ENCODE measurements at regions not wholly inside any gene's neighbourhood (a gene's known extent, or its start where the extent isn't known, plus 50 kb on each side); places are given as distances from the start of the nearest gene placed in this dataset.

GRCh38 chr11:41999066-41999465, 539.6 kb upstream of the LRRC4C start:
- Mint-ChIP-seq H3K4me1 (ENCODE audit: unreplicated experiment) (no peaks in the 10 kb centered on the region), H3K4me3 (ENCODE audit: unreplicated experiment) (no peak overlapping the region), H3K9me3 (ENCODE audit: unreplicated experiment) (peaks cover 7% of the 10 kb centered on the region), H3K27ac (ENCODE audit: unreplicated experiment) (no peak overlapping the region), H3K27me3 (ENCODE audit: unreplicated experiment) (no peaks in the 10 kb centered on the region), H3K36me3 (ENCODE audit: low read depth, unreplicated experiment) (no peaks in the 10 kb centered on the region)
- no peak for TF ChIP-seq CTCF (IDR thresholded peaks at IDR 0.05; ENCODE audit: unreplicated experiment)
- DNase-seq (ENCODE audit: low spot score): no peak

- Mint-ChIP-seq H3K27me3 (ENCODE audit: unreplicated experiment) (no peaks in the 10 kb centered on the region), H3K4me3 (ENCODE audit: unreplicated experiment) (no peak overlapping the region), H3K9me3 (ENCODE audit: unreplicated experiment) (peaks cover 5% of the 10 kb centered on the region), H3K4me1 (ENCODE audit: unreplicated experiment) (no peaks in the 10 kb centered on the region), H3K27ac (ENCODE audit: unreplicated experiment) (no peak overlapping the region), H3K36me3 (ENCODE audit: low read depth, unreplicated experiment) (no peaks in the 10 kb centered on the region)
- no peak for DNase-seq (ENCODE audit: low spot score)
- no peak for TF ChIP-seq CTCF (IDR thresholded peaks at IDR 0.05; ENCODE audit: unreplicated experiment)
Measured at GRCh38 chr11:42003801-42004200, 544.3 kb upstream of the LRRC4C start.

- no peak overlapping the region for H3K4me3 Mint-ChIP-seq (ENCODE audit: unreplicated experiment)
- H3K9me3 Mint-ChIP-seq (ENCODE audit: unreplicated experiment): peaks cover 16% of the 10 kb centered on the region
- no peak for DNase-seq (ENCODE audit: low spot score)
- no peaks in the 10 kb centered on the region for H3K4me1 Mint-ChIP-seq (ENCODE audit: unreplicated experiment)
- H3K27ac Mint-ChIP-seq (ENCODE audit: unreplicated experiment): no peak overlapping the region
- H3K27me3 Mint-ChIP-seq (ENCODE audit: unreplicated experiment): no peaks in the 10 kb centered on the region
- no peaks in the 10 kb centered on the region for H3K36me3 Mint-ChIP-seq (ENCODE audit: low read depth, unreplicated experiment)
- TF ChIP-seq CTCF (IDR thresholded peaks at IDR 0.05; ENCODE audit: unreplicated experiment): no peak
Measured at GRCh38 chr11:42006766-42007165, 547.3 kb upstream of the LRRC4C start.

- TF ChIP-seq CTCF (IDR thresholded peaks at IDR 0.05; ENCODE audit: unreplicated experiment): no peak
- no peaks in the 10 kb centered on the region for H3K36me3 Mint-ChIP-seq (ENCODE audit: low read depth, unreplicated experiment)
- H3K27me3 Mint-ChIP-seq (ENCODE audit: unreplicated experiment): no peaks in the 10 kb centered on the region
- H3K27ac Mint-ChIP-seq (ENCODE audit: unreplicated experiment): no peak overlapping the region
- peaks cover 17% of the 10 kb centered on the region for H3K9me3 Mint-ChIP-seq (ENCODE audit: unreplicated experiment)
- DNase-seq (ENCODE audit: low spot score): no peak
- H3K4me3 Mint-ChIP-seq (ENCODE audit: unreplicated experiment): no peak overlapping the region
- H3K4me1 Mint-ChIP-seq (ENCODE audit: unreplicated experiment): no peaks in the 10 kb centered on the region
Measured at GRCh38 chr11:42012271-42012670, 552.8 kb upstream of the LRRC4C start.

- peaks cover 16% of the 10 kb centered on the region for H3K9me3 Mint-ChIP-seq (ENCODE audit: unreplicated experiment)
- H3K4me3 Mint-ChIP-seq (ENCODE audit: unreplicated experiment): no peak overlapping the region
- no peak for TF ChIP-seq CTCF (IDR thresholded peaks at IDR 0.05; ENCODE audit: unreplicated experiment)
- no peaks in the 10 kb centered on the region for H3K36me3 Mint-ChIP-seq (ENCODE audit: low read depth, unreplicated experiment)
- H3K27me3 Mint-ChIP-seq (ENCODE audit: unreplicated experiment): no peaks in the 10 kb centered on the region
- DNase-seq (ENCODE audit: low spot score): no peak
- no peaks in the 10 kb centered on the region for H3K4me1 Mint-ChIP-seq (ENCODE audit: unreplicated experiment)
- H3K27ac Mint-ChIP-seq (ENCODE audit: unreplicated experiment): no peak overlapping the region
Measured at GRCh38 chr11:42013656-42014201, 554.3 kb upstream of the LRRC4C start.
